Gastroesophageal sphincter (tissue), 2 donors: ENCODE measurements at regions not wholly inside any gene's neighbourhood (a gene's known extent, or its start where the extent isn't known, plus 50 kb on each side); places are given as distances from the start of the nearest gene placed in this dataset.

ENCODE experiments used
- EP300 ChIP-seq: sonication (generic); formaldehyde crosslinking; IDR thresholded peaks from one replicate; pipeline ENCODE4 v1.6.1; 2017; ENCODE audit warnings: antibody characterized with exemption, mild to moderate bottlenecking
- POLR2A ChIP-seq, 2 donors: fragments of 450-650 bp; IDR thresholded peaks; one replicate each; pipeline ENCODE4 v1.6.1; 2017; ENCODE audit warnings: antibody characterized with exemption in 2 of 2, mild to moderate bottlenecking in 2 of 2, moderate library complexity in 1 of 2

GRCh38 chr2:185274718-185275484 is 463.7 kb upstream of the FSIP2 start:
- TF ChIP-seq EP300 = no peak
- no peak for TF ChIP-seq POLR2A (IDR thresholded peaks at IDR 0.05)
